Stimulated activated CD4-positive, alpha-beta T cell treated with anti-CD3 and anti-CD28 coated beads, Interleukin-12 subunit alpha, Interleukin-12 subunit beta, amount 100 ng/mL, for 4 hours (primary cell): ENCODE measurements at regions not wholly inside any gene's neighbourhood (a gene's known extent, or its start where the extent isn't known, plus 50 kb on each side); places are given as distances from the start of the nearest gene placed in this dataset.
"Not testable (repeated sequence)": the region's sequence is repeated elsewhere in the genome, so short reads cannot be mapped to it uniquely, and the experiment has no call there.

Source experiments
- DNase-seq: peaks from one replicate; pipeline ENCODE4 v3.0.0-alpha.2; 2020

- DNase-seq: no peak
Observed at GRCh38 chr14:28576523-28576922, 190.1 kb upstream of the FOXG1 start.

GRCh38 chr14:28577187-28577586 lies 189.4 kb upstream of the FOXG1 start:
- no peak for DNase-seq

GRCh38 chr14:28577711-28578131 lies 188.9 kb upstream of the FOXG1 start:
- DNase-seq: no peak

- no peak for DNase-seq
Observed at GRCh38 chr14:28584951-28585350, 181.6 kb upstream of the FOXG1 start.

- no peak for DNase-seq
Observed at GRCh38 chr14:28589792-28590191, 176.8 kb upstream of the FOXG1 start.

GRCh38 chr14:28596391-28596790 lies 170.2 kb upstream of the FOXG1 start:
- no peak for DNase-seq

- no peak for DNase-seq
Observed at GRCh38 chr14:28599191-28599590, 167.4 kb upstream of the FOXG1 start.

GRCh38 chr14:28599605-28600004 lies 167.0 kb upstream of the FOXG1 start:
- DNase-seq: no peak

GRCh38 chr14:28603606-28604005 lies 163.0 kb upstream of the FOXG1 start:
- no peak for DNase-seq

- no peak for DNase-seq
Observed at GRCh38 chr14:28607661-28608060, 158.9 kb upstream of the FOXG1 start.

- DNase-seq: no peak
Observed at GRCh38 chr14:28608443-28608842, 158.1 kb upstream of the FOXG1 start.

GRCh38 chr14:28608851-28609828 lies 157.4 kb upstream of the FOXG1 start:
- no peak for DNase-seq

GRCh38 chr14:28612414-28612813 lies 154.2 kb upstream of the FOXG1 start:
- no peak for DNase-seq

- DNase-seq: no peak
Observed at GRCh38 chr14:28613532-28613931, 153.1 kb upstream of the FOXG1 start.

- no peak for DNase-seq
Observed at GRCh38 chr14:28626780-28627179, 139.8 kb upstream of the FOXG1 start.

- no peak for DNase-seq
Observed at GRCh38 chr14:28629328-28630004, 137.1 kb upstream of the FOXG1 start.

GRCh38 chr14:28630100-28630499 lies 136.5 kb upstream of the FOXG1 start:
- DNase-seq: no peak

- DNase-seq: no peak
Observed at GRCh38 chr14:28635387-28635786, 131.2 kb upstream of the FOXG1 start.

- not testable (repeated sequence) for DNase-seq
Observed at GRCh38 chr14:28635816-28636215, 130.8 kb upstream of the FOXG1 start.

- DNase-seq: not testable (repeated sequence)
Observed at GRCh38 chr14:28641189-28641588, 125.4 kb upstream of the FOXG1 start.

- no peak for DNase-seq
Observed at GRCh38 chr14:28651148-28651547, 115.4 kb upstream of the FOXG1 start.

- DNase-seq: no peak
Observed at GRCh38 chr14:28652782-28653181, 113.8 kb upstream of the FOXG1 start.

GRCh38 chr14:28653521-28653920 lies 113.1 kb upstream of the FOXG1 start:
- no peak for DNase-seq

- no peak for DNase-seq
Observed at GRCh38 chr14:28656704-28657255, 109.8 kb upstream of the FOXG1 start.
